Activated CD8-positive, alpha-beta memory T cell treated with anti-CD3 and anti-CD28 coated beads, Interleukin-2, amount 50 U/mL, for 24 hours (primary cell): ENCODE measurements at regions not wholly inside any gene's neighbourhood (a gene's known extent, or its start where the extent isn't known, plus 50 kb on each side); places are given as distances from the start of the nearest gene placed in this dataset.

ENCODE experiments used
- DNase-seq: peaks from one replicate; pipeline ENCODE4 v3.0.0-alpha.2; 2020; ENCODE audit errors: extremely low read depth

DNA sequence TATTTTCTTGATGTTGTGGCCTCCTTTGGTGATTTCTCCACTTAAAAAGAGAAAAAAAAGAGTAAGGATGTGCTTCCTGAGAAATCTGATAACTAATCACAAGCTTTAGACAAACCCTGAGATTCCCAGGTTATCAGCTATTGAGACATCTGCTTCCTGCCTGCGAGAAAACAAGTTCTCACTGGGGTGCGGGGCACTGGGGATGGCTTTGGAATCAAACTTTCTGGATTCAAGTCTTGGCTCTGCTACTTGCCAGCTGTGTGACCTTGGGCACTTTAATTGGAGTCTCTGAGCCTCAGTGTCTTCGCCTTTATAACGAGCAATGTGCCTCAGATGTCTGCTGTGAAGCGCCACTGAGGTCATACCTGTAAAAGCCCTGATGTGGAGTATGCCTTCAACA is 152.5 kb upstream of the NAV2 start:
- no peak for DNase-seq

DNA sequence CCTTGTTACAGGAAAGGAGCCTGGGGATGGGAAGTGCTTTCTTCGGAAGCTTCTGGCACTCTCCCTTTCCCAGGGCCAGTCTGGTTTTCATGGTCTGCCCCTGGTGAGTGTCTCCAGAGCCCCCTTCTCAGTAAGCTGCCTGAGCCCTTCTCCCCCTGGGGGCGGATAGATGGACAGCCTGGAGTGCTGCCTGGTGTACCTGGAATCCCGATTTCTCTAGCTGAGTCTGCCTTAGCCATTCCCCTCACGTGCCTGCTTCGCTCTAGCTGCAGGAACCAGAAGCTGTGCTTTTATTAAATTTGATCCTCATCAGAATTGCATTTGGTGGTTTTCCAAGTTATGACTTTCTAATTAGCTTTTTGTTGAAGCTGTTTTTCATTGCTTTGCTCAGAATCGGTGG is 152.9 kb upstream of the NAV2 start:
- DNase-seq = no peak

DNA sequence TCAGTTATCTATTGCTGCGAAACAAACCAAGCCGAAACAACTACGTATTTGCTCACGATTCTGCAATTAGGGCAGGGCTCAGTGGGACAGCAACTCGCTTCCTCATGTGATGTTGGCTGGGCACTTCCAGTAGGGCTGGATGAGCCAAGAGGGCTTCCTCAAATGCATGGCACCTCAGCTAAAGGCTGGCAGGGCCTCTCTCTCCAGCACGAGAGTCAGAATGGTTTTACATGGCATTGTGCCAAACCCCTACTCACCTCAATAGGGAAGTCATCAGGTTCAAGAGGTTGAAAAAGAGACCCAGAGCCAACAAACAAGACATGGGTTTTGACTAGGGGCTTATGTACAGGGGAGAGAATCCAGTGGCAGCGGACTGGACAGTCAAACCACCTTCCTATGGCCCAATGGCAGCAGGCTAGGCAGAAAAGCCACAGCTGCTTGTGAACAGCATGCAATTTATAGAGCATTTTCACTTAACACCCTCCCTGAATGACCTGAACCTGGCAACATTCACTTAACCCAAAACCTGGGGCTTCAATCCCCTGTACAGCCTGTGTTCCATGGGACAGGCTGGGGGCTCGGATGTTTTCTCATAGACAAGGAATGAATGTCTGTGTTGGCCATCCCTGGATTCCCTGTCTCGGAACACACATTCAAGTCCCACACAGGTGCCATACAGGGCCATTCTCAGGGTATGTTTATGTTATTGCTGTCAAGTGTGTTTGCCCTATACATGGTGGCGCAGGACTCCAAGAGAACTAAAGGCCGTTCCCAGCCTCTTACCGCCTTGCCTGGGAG is 154.2 kb upstream of the NAV2 start:
- no peak for DNase-seq

DNA sequence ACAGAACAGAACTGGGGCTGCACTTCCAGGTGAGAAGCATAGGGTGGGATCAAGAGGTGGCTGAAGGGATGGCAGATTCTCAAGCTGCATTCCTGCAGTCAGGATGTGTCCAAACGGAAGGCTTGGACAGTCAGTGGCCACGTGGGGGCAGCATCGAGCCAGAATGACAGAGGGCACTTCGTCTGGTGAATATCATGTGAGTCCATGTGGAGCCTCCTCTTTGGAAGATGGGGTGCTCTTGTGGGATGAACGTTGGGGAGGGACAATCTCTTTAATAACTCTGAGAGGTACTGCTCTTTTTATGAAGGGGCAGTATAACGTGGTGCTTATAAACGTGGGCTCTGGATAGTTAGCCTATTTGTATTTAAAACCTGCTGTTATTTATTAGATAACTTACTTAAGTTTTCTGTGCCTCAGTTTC is 154.9 kb upstream of the NAV2 start:
- peak; percentile 25 for DNase-seq

DNA sequence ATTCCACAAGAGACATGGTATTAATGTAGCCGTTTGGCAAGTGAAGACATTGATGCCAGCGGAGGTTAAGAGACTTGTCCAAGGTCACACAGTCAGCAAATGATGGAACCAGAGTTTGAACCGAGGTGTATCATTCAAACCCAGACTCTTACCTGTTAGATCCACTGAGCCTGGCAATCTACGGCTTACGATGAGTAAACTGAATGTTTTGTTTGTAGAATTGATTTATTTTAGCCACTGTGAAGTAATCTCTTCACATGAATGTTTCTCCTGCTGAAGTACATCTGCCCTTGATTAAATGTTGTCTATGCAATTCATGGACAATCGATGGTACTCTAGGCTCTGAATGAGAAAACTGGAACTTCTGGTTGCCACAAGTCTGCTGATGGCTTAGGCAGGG is 155.5 kb upstream of the NAV2 start:
- DNase-seq = no peak

DNA sequence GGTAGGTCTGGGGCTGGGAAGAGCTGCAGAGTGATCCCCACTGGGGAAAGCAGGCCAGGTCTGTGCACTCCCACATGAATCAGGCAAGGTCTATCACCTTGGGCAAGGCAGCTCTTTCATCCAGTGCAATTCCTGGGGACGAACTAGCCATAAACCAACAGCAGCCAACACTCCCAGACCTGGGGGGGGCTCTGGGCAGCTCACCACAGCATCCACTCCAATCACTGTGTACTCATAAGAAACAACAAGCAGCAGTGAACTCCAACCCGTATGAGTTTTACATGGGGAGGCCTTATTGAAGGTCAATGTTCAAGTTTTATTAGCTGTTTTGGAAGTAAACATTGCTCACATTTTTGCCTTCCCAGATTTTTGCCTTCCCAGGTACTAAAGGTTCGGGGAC is 157.4 kb upstream of the NAV2 start:
- no peak for DNase-seq

DNA sequence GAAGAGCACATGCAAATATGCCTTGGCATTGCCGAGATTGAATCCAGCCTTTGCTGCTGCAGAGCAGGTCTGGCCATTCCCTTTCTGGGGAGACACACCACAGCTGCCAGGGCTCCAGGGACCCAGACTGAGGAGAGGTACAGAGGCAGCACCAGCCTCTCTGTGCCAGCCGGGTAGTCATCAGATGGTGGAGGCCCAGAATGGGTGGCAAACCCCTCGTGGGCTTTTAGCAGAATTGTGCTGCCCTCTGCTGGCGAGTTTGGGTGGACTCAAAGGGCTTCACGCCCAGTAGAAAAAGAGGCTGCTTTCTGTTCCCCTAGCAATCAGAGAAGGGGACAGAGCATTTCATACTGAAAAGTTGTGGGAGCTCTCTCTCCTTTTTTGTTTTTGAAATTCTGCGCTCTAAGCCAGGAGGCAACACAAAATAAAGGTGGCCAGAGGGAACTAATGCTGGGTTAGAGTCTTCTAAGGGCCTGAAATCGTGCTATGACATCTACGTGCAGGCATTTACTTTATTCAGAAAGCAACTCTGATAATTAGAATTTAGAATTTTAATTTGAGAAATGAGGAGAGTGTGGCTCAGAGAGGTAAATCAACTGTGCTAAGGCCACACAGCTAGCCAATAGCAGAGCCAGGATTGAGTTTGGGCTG is 158.8 kb upstream of the NAV2 start:
- peak; percentile 33 for DNase-seq

DNA sequence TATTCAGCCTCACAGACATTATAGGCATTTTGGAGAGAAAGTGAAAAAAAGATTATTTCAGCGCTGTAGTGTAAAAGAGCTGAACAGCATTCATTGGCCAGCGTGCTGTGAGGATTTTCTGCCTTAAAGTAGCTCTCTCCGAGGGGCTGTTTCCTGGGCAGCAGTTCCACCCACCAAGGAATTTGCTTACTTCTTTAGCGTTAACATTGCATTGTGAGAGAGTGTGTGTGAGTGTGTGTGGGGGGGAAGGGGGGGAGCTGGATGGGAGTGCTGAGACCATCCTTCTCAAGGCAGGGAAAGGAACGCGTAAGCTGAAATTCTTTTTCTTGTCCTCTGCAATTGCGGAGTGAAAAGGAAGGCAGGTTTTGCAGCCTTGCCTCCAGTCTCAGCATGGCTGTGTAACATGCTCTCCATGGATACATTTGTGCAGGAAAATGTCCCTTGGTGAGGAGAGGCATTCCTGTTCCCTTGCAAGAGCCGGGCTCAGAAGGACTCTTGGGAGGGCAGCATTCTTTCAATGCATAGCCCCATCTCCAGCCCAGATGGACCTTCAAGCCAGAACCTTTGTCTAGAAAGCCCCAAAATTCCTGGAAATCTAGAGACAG is 159.9 kb upstream of the NAV2 start:
- DNase-seq = no peak

DNA sequence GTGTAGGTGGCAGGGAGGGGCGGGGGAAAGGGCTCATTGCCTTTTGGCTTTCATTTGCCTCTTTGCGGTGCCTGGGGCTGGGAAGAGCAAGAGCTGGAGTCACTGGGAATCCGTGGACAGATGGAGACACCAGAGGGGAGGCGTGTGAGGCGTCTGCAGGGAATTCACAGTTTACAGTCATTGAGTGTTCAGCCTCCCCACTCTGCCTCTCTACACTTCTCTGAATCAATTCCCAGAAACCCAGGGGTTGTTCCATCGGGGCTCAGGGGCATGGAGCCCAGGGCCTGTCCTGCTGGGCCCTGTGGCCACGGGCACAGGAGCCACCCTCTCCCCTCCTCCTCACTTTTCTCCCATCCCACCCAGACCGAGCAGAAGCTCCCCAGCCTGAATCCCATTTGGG is 160.5 kb upstream of the NAV2 start:
- DNase-seq = no peak

DNA sequence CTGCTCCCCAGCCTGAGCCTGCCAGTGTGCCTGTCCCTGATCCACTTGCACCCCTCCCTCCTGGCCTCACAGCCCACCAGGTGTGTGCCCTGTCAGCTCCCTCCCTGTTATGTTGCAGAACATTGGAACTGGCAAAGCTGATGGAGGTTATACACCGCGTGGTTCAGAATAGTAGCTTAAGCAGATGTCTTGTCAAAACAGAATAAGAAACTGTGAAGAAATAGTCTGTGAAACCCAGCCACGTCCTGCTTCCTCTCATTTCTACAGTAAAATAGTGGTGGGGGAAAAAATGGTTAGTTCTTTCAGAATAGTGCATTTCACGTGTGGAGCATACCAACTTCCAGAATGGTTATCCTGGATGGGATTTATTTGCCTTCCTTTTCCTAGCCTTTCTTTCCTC is 161.2 kb upstream of the NAV2 start:
- no peak for DNase-seq

DNA sequence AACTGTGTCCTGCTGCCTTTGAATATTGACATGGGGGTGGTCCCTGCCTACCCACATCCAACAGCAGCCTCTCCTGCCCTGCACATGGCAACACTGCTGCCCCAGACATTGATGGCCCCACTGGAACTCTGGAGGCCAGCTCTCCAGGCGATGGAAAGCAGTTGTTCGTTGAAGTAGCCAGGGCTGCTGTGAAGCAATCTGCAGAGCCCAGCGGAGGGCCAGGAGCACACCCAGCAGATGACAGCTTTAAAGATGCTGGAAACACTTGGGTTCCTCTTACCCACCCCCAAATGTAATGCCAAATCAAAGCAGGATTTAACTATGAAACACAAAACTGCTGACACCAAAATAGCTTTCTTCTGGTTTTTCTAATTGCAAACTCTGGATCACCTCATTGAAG is 165.6 kb upstream of the NAV2 start:
- DNase-seq = no peak

DNA sequence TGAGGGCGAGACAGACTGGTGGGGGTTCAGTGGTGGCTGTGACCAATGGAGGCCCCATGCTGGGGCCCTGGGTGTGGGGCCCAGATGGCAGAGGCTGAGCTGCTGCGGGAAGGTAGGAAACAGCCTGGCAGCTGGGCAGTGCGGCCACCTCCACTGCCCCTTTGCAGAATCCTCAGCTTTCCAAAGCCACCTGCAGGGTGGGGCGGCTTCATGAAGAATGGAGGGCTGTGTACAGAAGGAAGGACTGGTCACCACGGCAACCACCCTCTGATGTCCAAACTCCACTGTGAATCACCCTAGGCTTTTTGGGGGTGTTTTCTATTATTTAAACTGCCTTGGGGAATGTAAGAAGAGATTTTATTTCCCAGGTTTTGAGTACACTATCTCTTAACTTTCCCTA is 166.3 kb upstream of the NAV2 start:
- DNase-seq = no peak

DNA sequence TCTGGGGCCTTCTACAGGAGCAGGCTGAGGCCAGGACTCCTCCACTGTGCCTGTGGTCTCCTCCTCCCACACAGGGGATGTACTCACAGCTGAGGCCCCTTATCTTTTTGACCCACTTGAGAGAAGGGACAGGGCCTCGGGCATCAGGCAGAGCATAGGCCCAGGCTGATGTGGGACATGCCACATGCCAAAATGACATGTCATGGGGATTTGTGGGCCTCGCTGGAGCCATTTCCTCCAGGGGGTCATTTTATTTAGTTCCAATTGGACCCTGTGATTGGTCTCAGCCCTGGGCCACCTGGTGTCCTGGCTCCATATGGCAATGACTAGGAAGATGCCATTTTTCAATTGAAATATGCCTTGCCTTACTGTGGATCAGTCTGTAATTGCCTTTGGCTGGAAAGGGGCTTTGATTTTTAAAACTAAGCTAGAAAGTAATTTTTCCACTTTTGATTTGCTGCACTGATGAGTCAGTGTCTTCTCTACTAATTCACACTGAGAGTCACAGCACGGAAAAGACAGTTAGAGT is 171.1 kb upstream of the NAV2 start:
- no peak for DNase-seq

DNA sequence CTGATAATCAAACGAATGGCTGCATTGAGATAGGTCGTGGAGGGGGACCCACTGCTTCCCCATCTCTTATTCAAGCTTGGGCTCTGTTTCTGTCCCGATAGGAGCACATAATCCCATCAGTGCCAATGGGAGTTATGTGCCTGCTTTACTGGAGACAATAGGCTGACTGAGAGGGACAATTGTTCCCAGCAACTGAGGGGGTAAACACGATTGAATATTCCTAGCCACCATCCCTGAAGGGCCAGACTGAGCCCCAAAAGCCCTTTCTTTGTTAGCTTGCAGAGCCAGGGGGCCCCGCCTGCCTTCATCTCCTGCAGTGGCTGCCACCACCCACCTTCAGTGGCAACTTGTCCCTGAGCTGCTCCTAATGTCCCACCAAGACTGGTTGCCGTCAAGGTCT is 172.8 kb upstream of the NAV2 start:
- no peak for DNase-seq

DNA sequence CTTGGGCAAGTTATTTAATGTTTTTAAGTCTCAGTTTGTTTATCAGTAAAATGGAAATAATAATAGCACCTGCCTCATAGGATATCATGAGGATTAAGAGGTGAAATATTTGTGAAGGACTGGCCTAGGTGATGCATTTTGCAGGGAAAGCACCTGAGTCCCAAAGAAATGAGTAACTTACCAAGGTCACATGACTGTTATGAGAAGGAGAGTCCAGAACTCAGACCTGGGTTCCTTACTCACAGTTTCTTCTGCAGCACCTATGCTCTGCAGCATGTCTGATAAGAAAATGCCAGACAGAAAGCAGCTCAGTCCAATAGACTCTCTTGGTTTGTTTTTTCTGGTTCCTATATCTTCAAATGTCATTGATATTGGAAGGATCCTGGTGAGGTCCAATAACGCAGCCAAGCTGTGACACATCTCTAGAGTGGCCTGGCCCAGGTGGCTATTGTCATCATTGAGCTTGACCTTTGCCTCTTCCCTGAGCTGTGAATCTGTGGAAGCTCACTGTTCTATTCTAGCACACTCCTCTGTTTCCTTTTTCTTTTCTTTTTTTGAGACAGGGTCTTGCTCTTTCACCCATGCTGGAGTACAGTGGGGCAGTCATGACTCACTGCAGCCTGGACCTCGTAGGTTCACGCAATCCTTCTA is 174.7 kb upstream of the NAV2 start:
- no peak for DNase-seq

DNA sequence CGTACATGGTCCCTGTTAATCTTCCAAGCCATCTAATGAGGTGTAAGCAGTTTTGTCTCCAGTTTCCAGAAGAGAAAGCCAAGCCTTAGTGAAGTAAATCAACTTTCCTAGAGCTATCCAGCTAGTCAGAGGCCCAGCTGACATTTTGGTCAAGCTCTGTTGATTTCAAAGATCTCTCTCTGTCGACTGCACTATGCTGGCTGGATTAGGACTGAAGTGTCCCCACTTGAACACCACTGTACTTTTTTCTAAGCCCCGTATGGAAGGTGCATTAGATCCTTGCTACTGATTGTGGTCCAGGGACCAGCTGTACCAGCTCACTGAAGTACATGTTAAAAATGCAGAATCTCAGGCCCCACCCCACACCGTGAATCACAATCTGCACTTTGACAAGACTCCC is 176.5 kb upstream of the NAV2 start:
- no peak for DNase-seq

DNA sequence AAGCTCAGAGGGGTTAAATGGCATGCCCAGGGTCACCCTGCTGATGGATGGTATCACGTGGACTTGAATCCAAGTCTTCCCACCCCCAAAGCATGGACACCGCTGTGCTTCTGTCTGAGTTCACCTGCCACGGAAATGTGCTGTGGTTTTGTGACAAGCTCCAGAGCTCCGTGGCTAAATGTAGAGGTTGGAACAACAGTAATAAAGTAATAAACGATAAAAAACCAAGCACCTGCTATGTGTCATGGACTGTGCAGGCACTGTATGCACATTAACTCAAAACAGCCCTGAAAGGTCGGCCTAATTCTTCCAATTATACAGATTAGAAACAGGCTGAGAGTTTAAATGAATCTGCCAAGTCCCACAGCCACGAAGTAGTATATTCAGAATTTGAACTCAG is 182.1 kb upstream of the NAV2 start:
- DNase-seq = no peak

DNA sequence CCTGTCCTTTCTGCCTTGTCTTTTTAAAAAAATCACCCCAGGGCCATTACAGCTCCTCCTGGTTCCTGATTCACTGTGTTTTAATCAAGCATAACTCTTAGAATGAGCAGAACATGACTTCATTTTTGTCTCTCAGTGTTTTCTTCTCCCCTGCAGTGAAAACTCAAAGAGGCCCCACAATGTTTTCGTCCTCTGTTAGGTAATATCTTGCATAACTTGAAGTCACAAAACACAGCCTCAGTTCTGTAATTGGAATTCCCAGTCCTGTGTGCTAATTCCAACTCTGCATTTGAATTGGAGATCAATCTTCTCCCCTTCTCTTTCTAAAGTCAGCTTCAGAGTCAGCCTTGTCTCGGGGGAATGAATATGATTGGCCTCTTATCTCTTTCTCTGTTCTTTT is 186.5 kb upstream of the NAV2 start:
- no peak for DNase-seq

DNA sequence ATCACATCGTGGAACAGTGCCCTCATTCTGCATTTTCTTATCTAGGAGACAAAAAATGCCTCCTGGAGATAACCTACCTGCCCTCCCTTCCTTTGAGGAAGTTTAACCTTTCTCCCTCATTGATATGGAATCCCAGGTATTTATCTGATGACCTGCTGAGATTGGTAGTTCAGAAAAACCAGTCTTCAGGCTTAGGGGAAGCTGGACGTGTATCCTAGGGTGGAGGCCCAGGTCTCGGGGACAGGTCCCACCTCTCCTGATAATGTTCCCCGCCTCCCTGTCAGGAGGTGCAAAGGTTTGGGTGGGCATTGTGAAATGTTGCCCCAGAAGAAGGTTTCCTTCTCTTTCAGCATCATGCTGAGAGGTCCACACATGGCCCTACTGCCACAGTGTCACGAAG is 186.9 kb upstream of the NAV2 start:
- no peak for DNase-seq

DNA sequence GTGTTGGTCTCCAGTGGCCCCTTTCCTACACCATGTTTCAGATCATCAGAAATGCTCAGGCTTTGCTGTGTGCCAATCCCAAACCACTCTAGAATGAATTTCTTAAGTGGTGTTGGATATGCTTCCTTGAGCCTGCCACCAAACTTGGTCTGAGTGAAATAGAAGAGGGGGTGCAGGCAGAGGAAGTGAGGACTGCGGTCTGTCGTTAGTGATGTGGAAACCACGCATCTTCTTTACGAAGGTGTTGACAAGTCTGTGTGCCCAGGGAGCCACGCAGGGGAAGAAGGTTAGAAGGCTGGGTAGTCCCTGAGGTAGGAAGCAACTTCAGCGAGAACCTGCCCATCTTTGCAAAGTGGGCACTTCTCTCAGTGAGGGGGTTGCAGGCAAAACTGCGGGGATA is 187.4 kb upstream of the NAV2 start:
- DNase-seq = no peak

DNA sequence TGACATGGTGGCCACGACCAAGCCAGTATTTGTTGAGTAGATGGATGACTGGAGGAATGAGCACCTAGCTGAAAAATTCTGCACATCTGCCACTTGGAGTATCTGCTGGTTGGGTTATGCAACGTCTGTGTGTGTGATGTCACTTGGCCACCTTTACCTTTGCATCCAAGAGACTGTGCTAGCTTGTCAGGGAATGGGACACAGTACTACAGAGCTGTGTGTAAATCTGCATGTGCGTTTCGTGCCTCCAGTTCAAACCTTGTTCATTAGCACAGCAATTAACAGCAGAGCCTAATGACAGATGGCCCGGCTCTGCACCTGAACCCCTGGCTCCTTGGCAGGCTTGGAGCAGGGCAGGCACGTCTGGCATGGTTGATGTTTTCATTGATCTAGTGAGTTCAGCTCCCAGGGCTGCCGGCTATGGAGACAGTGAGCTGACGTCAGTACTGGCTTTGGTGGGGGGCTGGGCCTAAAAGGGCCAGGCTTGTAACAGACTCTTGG is 188.4 kb upstream of the NAV2 start:
- DNase-seq = no peak

DNA sequence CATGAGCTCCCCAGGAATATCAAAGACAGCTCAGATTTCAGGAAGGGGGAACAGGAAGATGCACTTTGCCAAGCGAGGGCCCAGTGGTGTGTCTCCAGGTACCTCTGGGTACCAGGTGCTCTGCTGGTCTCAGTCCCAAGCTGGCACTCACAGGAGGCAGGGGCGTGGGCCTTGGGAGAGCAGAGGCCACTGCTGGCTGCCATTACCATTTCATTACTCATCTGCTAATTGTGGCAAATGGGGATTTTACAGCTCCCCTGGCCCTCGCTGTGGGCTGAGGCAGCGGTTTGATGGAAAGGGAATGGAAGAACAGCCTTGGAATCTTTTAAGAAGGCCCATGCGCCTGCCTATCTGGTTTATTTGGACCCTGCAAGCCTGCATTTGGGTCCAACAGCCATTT is 192.0 kb upstream of the NAV2 start:
- DNase-seq = no peak
